Upper lobe of right lung (tissue), 1 donor: ENCODE measurements at regions not wholly inside any gene's neighbourhood (a gene's known extent, or its start where the extent isn't known, plus 50 kb on each side); places are given as distances from the start of the nearest gene placed in this dataset.

Experiments
- ATAC-seq: fragments of 200-7000 bp; cut with Tn5 transposase; one replicate; pipeline ENCODE4 v1.9.1; 2020; ENCODE audit warnings: mild to moderate bottlenecking, moderate library complexity
- DNase-seq: peaks from one replicate; pipeline ENCODE4 v3.0.0-alpha.2; 2020
- H3K27ac ChIP-seq: fragments of 200-600 bp; one replicate; pipeline ENCODE4 v1.8.0; 2022
- H3K27me3 ChIP-seq: fragments of 200-600 bp; one replicate; pipeline ENCODE4 v1.8.0; 2022; ENCODE audit warnings: mild to moderate bottlenecking
- H3K36me3 ChIP-seq: fragments of 200-600 bp; one replicate; pipeline ENCODE4 v1.8.0; 2022
- H3K4me1 ChIP-seq: fragments of 200-600 bp; one replicate; pipeline ENCODE4 v1.8.0; 2022
- H3K4me3 ChIP-seq: fragments of 200-600 bp; one replicate; pipeline ENCODE4 v1.8.0; 2022; ENCODE audit warnings: mild to moderate bottlenecking
- H3K9me3 ChIP-seq: fragments of 200-600 bp; one replicate; pipeline ENCODE4 v1.8.0; 2022
- intact Hi-C: fragments of 100-400 bp; cut with DNase I; formaldehyde crosslinking; loops from one replicate; pipeline ENCODE4 v1.11.0; 2022
- TF ChIP-seq, protein P1 (sequence below): fragments of 200-600 bp; IDR thresholded peaks from one replicate; pipeline ENCODE4 v1.8.0; 2022; ENCODE audit warnings: antibody characterized with exemption
- donor health status: DM: no; HTN: yes; CAD: no; lungs with severe emphysema.

DNA sequence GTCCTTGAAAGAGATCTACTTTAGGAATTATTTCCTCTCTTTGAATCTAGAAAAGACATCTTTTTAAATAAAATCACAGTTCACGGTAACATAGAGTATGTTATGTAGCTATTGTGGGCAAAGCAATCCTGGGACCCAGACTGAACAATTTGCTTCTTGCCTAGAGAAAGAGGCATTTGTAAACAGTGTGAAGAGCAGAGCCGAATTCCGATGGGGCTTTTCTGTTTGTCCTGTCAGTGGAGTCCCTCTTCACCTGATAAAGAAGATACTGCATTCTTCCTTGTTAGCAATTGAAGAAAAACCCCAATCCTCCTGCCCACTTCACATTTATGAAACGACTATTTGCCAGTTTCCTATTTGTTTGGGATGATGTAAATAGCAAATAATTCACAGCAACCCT, 462.9 kb downstream of the WDR72 start:
- no peaks in the 10 kb centered on the region for H3K4me1 ChIP-seq
- ATAC-seq = no peak
- TF ChIP-seq, protein P1, sequence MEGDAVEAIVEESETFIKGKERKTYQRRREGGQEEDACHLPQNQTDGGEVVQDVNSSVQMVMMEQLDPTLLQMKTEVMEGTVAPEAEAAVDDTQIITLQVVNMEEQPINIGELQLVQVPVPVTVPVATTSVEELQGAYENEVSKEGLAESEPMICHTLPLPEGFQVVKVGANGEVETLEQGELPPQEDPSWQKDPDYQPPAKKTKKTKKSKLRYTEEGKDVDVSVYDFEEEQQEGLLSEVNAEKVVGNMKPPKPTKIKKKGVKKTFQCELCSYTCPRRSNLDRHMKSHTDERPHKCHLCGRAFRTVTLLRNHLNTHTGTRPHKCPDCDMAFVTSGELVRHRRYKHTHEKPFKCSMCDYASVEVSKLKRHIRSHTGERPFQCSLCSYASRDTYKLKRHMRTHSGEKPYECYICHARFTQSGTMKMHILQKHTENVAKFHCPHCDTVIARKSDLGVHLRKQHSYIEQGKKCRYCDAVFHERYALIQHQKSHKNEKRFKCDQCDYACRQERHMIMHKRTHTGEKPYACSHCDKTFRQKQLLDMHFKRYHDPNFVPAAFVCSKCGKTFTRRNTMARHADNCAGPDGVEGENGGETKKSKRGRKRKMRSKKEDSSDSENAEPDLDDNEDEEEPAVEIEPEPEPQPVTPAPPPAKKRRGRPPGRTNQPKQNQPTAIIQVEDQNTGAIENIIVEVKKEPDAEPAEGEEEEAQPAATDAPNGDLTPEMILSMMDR = no peak
- no peak for DNase-seq
- H3K27ac ChIP-seq = no peak overlapping the region
- H3K36me3 ChIP-seq = no peaks in the 10 kb centered on the region
- H3K27me3 ChIP-seq = no peaks in the 10 kb centered on the region
- intact Hi-C loops = no loop called here
- H3K4me3 ChIP-seq = no peak overlapping the region
- no peaks in the 10 kb centered on the region for H3K9me3 ChIP-seq

DNA sequence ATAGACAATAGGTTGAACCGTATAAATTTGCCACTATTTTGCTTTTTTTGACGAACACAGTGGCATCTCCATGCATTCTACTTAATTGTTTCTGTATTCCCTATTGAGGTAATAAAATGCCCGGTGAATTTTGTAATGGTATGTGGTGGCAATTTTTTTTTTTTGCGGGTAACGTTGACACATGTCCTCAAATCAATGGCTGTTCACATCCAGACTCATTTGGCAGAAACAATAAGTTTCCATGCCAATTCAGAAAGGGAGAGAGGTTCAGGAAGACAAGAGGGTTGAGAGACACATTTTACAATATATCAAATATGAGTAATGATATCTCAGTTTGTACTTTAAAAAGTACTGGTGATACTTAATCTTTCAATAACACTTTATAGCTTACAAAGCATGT, 463.9 kb downstream of the WDR72 start:
- H3K9me3 ChIP-seq = no peaks in the 10 kb centered on the region
- H3K27me3 ChIP-seq = no peaks in the 10 kb centered on the region
- H3K4me3 ChIP-seq = no peak overlapping the region
- intact Hi-C loops = no loop called here
- TF ChIP-seq, protein P1 = no peak
- H3K36me3 ChIP-seq = no peaks in the 10 kb centered on the region
- H3K27ac ChIP-seq = no peak overlapping the region
- no peak for ATAC-seq
- DNase-seq = no peak
- H3K4me1 ChIP-seq = no peaks in the 10 kb centered on the region

DNA sequence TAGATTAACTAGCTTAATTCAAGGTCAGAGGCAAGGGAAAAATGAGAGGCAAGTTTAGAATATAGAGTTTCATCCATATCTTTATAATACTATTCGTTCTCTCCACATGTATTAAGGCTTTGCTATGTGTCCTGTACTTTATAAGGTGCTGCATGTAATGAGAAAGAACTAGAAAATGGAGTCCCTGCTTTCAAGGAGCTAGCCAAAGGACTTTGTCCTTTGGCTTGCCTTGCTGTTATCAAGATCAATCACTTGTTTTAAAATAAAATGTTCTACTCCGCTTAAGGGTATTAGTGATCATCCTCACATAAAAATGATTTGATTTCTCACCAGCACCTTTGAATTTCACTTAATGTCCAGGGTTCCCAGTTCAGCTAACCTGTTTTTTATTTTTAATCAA, 470.9 kb downstream of the WDR72 start:
- Histone ChIP-seq H3K9me3 (no peaks in the 10 kb centered on the region), H3K36me3 (no peaks in the 10 kb centered on the region)
- no peak for DNase-seq

DNA sequence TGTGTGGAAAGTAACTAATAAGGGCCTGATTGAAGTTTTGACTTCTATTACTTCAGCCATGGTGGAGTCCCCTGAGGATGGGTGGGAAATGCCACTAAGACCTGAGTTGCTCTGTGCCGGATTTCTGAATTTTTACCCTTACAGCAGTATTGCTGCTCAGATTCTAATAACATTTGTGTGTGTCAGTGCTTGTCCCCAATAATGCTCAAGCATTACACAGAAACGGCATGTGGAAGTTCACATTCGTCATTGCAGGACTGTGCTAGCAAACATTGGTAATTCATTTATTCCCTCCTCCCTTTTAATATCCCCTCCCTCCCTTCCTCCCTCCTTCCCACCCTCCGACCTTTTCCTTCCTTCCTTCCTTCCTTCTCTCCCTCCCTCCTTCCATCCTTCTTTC, 484.5 kb upstream of the ONECUT1 start:
- no peaks in the 10 kb centered on the region for H3K36me3 ChIP-seq
- H3K27me3 ChIP-seq = no peaks in the 10 kb centered on the region
- H3K4me3 ChIP-seq = no peak overlapping the region
- ATAC-seq (no peak), DNase-seq (no peak)
- intact Hi-C loops = no loop called here
- TF ChIP-seq, protein P1 = no peak
- H3K27ac ChIP-seq = no peak overlapping the region
- no peaks in the 10 kb centered on the region for H3K9me3 ChIP-seq
- no peaks in the 10 kb centered on the region for H3K4me1 ChIP-seq

More for the DNA sequence above, 470.9 kb downstream of the WDR72 start:
- H3K27me3 ChIP-seq = no peaks in the 10 kb centered on the region
- H3K27ac ChIP-seq = no peak overlapping the region
- no peak for ATAC-seq
- intact Hi-C loops = no loop called here
- TF ChIP-seq, protein P1 = no peak
- H3K4me3 ChIP-seq = no peak overlapping the region
- no peaks in the 10 kb centered on the region for H3K4me1 ChIP-seq

DNA sequence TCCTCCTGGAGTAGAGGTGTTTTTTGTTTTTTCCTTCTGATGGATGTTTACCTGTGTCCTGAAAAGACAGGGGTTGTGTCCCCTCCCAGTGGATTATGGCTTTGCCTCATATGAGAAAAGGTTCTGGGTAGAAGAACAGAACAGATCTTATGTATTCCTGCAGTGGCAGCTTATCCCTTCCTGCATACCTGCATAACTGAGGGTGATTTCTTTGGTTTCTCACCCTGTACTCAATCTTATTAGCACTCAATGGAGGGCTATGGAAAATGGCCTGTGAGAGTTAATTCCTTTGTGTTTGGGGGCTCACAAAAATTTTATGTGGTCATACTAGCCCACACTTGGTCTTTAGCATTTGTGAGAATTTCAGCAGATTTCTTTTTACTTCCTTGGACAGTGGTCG, 482.0 kb upstream of the ONECUT1 start:
- Histone ChIP-seq H3K4me1 (no peaks in the 10 kb centered on the region), H3K36me3 (no peaks in the 10 kb centered on the region), H3K9me3 (no peaks in the 10 kb centered on the region), H3K27me3 (no peaks in the 10 kb centered on the region), H3K4me3 (no peak overlapping the region), H3K27ac (no peak overlapping the region)
- ATAC-seq (no peak), DNase-seq (no peak)
- TF ChIP-seq, protein P1 = no peak
- intact Hi-C loops = no loop called here

DNA sequence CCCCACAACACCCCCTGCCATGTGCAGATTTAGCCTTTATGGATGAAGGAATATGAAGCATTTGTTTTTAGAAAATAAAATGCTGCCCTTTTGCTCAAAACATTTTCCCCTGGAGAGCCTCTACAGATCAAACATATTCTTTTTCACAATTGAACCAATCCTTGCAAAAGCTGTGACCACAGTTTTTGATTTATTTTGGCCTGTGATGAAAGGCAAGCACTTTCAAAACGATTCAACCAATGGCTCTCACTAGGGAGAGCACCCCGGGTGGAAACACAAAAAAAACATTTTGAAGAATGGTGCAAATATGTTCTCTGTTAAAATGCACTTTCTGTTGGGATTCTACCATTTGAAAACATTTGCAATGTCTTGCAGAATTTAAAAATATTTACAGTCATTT, 476.0 kb upstream of the ONECUT1 start:
- TF ChIP-seq, protein P1 = no peak
- Histone ChIP-seq H3K27me3 (no peaks in the 10 kb centered on the region), H3K4me3 (no peak overlapping the region), H3K9me3 (no peaks in the 10 kb centered on the region), H3K4me1 (no peaks in the 10 kb centered on the region), H3K27ac (no peak overlapping the region), H3K36me3 (no peaks in the 10 kb centered on the region)
- ATAC-seq (no peak), DNase-seq (no peak)
- intact Hi-C loops = no loop called here
